ENCODE measurements at regions not wholly inside any gene's neighbourhood (a gene's known extent, or its start where the extent isn't known, plus 50 kb on each side); places are given as distances from the start of the nearest gene placed in this dataset.
"Not testable (repeated sequence)": the region's sequence is repeated elsewhere in the genome, so short reads cannot be mapped to it uniquely, and the experiment has no call there.

DNA sequence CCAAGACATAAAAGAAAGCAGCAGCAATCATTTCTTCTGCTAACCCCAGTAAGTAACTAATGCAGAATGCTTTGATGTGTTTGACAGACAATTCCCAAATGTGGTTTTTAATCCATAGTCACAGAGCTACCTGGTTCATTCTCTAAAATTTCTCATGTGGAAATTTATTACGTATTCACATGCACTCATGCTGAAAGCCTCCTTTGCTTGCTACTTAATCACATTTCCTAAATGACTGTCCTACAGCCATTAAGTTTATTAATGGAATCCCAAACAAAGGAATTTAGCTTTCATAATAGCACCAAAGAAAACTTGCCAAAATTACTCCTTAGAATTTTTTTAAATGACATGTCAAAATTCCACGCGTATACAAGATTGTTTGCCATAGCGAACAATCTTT lies 68.6 kb upstream of the MCHR2 start:
- no peak for TF ChIP-seq ZNF274 (IDR thresholded peaks at IDR 0.05; ENCODE audit: low read depth, low read length)
- H3K4me3 ChIP-seq (ENCODE audit: low read length), result no peak overlapping the region

DNA sequence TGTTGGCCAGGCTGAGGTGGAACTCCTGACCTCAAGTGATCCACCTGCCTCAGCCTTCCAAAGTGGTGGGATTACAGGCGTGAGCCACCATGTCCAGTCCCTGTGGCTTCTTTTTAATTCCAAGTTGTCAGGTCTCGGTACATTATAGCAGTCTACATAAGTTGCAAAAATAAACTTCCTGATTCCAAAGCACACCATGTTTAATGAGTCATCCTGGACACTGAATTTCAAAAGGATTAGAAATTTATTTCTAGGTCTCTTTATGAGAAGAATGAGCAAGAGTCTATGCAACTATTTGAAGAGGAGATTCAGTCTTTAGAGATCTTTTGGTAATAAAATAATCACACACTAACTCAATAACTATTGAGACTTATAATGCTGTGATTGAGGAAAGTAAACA lies 63.9 kb upstream of the MCHR2 start:
- no peak for TF ChIP-seq ZNF274 (IDR thresholded peaks at IDR 0.05; ENCODE audit: low read depth, low read length)
- H3K4me3 ChIP-seq (ENCODE audit: low read length), result no peak overlapping the region

DNA sequence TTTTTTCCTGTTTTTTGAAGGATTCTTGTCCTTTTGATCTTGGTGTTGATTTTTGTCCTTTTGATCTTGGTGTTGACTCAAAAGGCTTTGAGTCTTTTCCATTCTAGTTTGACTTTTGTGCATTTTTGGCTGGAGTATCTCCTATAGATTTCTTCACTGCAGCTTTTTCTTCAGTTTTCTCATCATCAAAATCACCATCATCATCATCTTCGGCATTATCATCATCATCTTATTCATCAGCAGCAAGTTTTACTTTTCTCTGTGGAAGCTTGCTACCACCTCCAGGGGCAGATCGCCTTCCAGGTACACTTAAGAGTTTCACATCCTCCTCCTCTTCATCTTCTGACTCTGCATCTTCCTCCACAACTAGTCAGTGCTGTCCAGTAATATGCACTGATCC lies 56.5 kb upstream of the MCHR2 start:
- TF ChIP-seq ZNF274 (IDR thresholded peaks at IDR 0.05; ENCODE audit: low read depth, low read length), result no peak

DNA sequence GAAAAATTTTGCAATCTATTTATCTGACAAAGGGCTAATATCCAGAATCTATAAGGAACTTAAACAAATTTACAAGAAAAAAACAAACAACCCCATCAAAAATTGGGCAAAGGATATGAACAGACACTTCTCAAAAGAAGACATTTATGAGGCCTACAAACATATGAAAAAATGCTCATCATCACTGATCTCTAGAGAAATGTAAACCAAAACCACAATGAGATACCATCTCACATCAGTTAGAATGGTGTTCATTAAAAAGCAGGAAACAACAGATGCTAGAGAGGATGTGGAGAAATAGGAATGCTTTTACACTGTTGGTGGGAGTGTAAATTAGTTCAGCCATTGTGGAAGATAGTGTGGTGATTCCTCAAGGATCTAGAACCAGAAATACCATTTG lies 49.9 kb upstream of the MCHR2 start:
- not testable (repeated sequence) for H3K4me3 ChIP-seq (ENCODE audit: low read length)

More for the DNA sequence above, 56.5 kb upstream of the MCHR2 start:
- H3K4me3 ChIP-seq (ENCODE audit: low read length), result no peak overlapping the region
